Parathyroid adenoma (tissue), 2 donors: ENCODE measurements at regions not wholly inside any gene's neighbourhood (a gene's known extent, or its start where the extent isn't known, plus 50 kb on each side); places are given as distances from the start of the nearest gene placed in this dataset.

Experiments used
- H2AFZ ChIP-seq: fragments of 300-600 bp; sonication (generic); one replicate; pipeline ENCODE4 v1.7.0; 2017; ENCODE audit warnings: antibody characterized with exemption, mild to moderate bottlenecking
- H3K27ac ChIP-seq: fragments of 300-600 bp; sonication (generic); one replicate; pipeline ENCODE4 v1.7.0; 2017
- H3K27me3 ChIP-seq: fragments of 300-600 bp; sonication (generic); one replicate; pipeline ENCODE4 v1.7.0; 2017; ENCODE audit warnings: low read length; ENCODE audit not compliant: control insufficient read depth, insufficient read depth
- H3K36me3 ChIP-seq: fragments of 300-600 bp; sonication (generic); one replicate; pipeline ENCODE4 v1.7.0; 2017; ENCODE audit warnings: low read length; ENCODE audit not compliant: control insufficient read depth, insufficient read depth
- H3K4me1 ChIP-seq: fragments of 300-600 bp; sonication (generic); one replicate; pipeline ENCODE4 v1.7.0; 2017; ENCODE audit warnings: control low read depth
- H3K4me2 ChIP-seq: fragments of 300-600 bp; sonication (generic); one replicate; pipeline ENCODE4 v1.7.0; 2017; ENCODE audit warnings: low read length
- H3K4me3 ChIP-seq: fragments of 300-600 bp; sonication (generic); one replicate; pipeline ENCODE4 v1.7.0; 2017; ENCODE audit warnings: low read depth, low read length
- H3K79me2 ChIP-seq: fragments of 300-600 bp; sonication (generic); one replicate; pipeline ENCODE4 v1.7.0; 2017; ENCODE audit warnings: control low read depth
- H3K9ac ChIP-seq: fragments of 300-600 bp; sonication (generic); one replicate; pipeline ENCODE4 v1.7.0; 2017; ENCODE audit warnings: mild to moderate bottlenecking
- H3K9me3 ChIP-seq: fragments of 300-600 bp; sonication (generic); one replicate; pipeline ENCODE4 v1.7.0; 2017; ENCODE audit warnings: low read length; ENCODE audit not compliant: control insufficient read depth
- TF ChIP-seq, protein P1 (sequence below): fragments of 300-600 bp; sonication (generic); IDR thresholded peaks from one replicate; pipeline ENCODE4 v1.7.0; 2017; ENCODE audit warnings: antibody characterized with exemption, mild to moderate bottlenecking
- donor health status: primary hyperparathyroidism.

DNA sequence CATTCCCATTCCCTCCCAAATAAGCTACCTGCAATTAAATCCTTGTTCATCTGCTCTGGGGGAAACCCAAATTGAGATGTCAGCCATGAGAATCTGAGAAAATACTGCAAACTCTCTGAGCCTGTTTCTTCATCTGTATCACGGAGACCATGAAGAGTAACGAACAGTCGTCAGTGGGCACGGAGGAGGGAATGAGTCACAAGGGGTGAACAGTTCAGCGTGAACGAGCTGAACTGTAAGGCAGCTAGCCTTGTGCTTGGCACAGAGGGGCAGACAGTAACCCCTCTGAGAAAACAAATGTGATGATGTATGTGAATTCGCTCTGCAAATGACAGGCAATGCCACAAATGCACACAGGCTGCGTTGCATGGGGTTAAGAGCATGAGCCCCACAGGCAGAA lies 288.7 kb downstream of the FOXO1 start:
- Histone ChIP-seq H2AFZ (no peak overlapping the region), H3K27ac (no peak overlapping the region), H3K4me2 (no peak overlapping the region), H3K9ac (no peak overlapping the region), H3K27me3 (no peaks in the 10 kb centered on the region), H3K9me3 (no peaks in the 10 kb centered on the region), H3K79me2 (no peaks in the 10 kb centered on the region), H3K4me3 (no peak overlapping the region), H3K36me3 (no peaks in the 10 kb centered on the region), H3K4me1 (no peaks in the 10 kb centered on the region)
- TF ChIP-seq, protein P1, sequence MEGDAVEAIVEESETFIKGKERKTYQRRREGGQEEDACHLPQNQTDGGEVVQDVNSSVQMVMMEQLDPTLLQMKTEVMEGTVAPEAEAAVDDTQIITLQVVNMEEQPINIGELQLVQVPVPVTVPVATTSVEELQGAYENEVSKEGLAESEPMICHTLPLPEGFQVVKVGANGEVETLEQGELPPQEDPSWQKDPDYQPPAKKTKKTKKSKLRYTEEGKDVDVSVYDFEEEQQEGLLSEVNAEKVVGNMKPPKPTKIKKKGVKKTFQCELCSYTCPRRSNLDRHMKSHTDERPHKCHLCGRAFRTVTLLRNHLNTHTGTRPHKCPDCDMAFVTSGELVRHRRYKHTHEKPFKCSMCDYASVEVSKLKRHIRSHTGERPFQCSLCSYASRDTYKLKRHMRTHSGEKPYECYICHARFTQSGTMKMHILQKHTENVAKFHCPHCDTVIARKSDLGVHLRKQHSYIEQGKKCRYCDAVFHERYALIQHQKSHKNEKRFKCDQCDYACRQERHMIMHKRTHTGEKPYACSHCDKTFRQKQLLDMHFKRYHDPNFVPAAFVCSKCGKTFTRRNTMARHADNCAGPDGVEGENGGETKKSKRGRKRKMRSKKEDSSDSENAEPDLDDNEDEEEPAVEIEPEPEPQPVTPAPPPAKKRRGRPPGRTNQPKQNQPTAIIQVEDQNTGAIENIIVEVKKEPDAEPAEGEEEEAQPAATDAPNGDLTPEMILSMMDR, result no peak

GRCh38 chr13:40379196-40379595 lies 287.2 kb downstream of the FOXO1 start:
- Histone ChIP-seq H3K79me2 (no peaks in the 10 kb centered on the region), H3K27me3 (no peaks in the 10 kb centered on the region)

DNA sequence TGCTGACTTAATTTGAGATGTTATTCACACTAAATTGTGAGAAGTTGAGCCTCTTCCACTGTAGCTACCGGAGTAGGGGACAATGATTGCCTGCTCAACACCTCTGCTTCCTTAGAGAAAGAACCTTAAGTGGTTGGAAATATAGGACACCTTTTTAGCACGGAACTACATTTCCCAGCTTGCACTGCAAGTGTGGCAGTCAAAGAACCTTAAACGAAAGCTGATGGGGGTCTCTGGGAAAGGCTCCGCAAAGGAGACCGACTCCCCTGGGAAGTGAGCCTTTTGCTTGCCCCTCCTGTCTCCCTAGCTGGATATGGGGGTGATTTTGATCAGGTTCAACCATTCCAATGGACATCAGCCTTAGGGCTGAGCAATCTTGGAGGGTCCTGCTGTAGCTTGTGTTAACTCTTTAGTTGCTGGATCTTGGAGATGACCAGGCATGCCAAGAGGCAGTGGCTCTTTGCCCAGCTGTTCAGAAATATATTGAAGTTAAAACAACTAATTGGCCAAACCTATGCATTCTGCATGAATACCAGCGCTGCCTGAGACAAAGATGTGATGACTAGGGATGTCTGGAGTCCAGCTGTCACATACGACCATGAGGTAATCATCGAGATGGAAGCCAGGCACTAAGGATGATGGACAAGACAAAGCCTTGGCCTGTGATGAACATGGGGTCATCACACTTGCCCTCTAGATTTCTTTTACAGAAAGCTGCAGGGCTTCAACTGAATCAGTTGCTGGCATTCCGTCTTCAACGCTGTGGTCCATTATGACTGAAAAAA lies 286.5 kb downstream of the FOXO1 start:
- H3K4me3 ChIP-seq, result no peak overlapping the region
- no peaks in the 10 kb centered on the region for H3K79me2 ChIP-seq
- no peaks in the 10 kb centered on the region for H3K9me3 ChIP-seq
- TF ChIP-seq, protein P1, result no peak
- H3K36me3 ChIP-seq, result no peaks in the 10 kb centered on the region
- no peak overlapping the region for H3K27ac ChIP-seq
- no peak overlapping the region for H3K9ac ChIP-seq
- H2AFZ ChIP-seq, result no peak overlapping the region
- H3K27me3 ChIP-seq, result no peaks in the 10 kb centered on the region
- H3K4me2 ChIP-seq, result no peak overlapping the region
- no peaks in the 10 kb centered on the region for H3K4me1 ChIP-seq

More at GRCh38 chr13:40379196-40379595, 287.2 kb downstream of the FOXO1 start:
- Histone ChIP-seq H3K4me2 (no peak overlapping the region), H3K9me3 (no peaks in the 10 kb centered on the region), H3K27ac (no peak overlapping the region), H3K4me1 (no peaks in the 10 kb centered on the region), H2AFZ (no peak overlapping the region), H3K4me3 (no peak overlapping the region), H3K36me3 (no peaks in the 10 kb centered on the region), H3K9ac (no peak overlapping the region)
- TF ChIP-seq, protein P1, result no peak

- Histone ChIP-seq H3K79me2 (no peaks in the 10 kb centered on the region), H2AFZ (no peak overlapping the region), H3K4me3 (no peak overlapping the region), H3K9ac (no peak overlapping the region), H3K4me1 (no peaks in the 10 kb centered on the region), H3K27ac (no peak overlapping the region), H3K9me3 (no peaks in the 10 kb centered on the region), H3K36me3 (no peaks in the 10 kb centered on the region), H3K4me2 (no peak overlapping the region), H3K27me3 (no peaks in the 10 kb centered on the region)
- TF ChIP-seq, protein P1, result no peak
These were observed 284.3 kb downstream of the FOXO1 start for GRCh38 chr13:40381935-40382764.
